Gastrocnemius medialis (tissue), 4 donors: ENCODE measurements at regions not wholly inside any gene's neighbourhood (a gene's known extent, or its start where the extent isn't known, plus 50 kb on each side); places are given as distances from the start of the nearest gene placed in this dataset.

Experiments
- CTCF ChIP-seq, 5 experiments: fragments of 450-650 bp in 3 of 5; fragments of 200-600 bp in 2 of 5; sonication (generic) in 2 of 5; IDR thresholded peaks in 4 of 5; conservative IDR thresholded peaks in 1 of 5; 1 replicate in 4 of 5; 2 replicates in 1 of 5; pipeline ENCODE4 v1.5.1; 2016 to 2019; ENCODE audit warnings: antibody characterized with exemption in 5 of 5, mild to moderate bottlenecking in 3 of 5, moderate library complexity in 3 of 5
- POLR2A ChIP-seq, 2 donors: fragments of 450-650 bp; IDR thresholded peaks; one replicate each; pipeline ENCODE4 v1.6.1; 2017; ENCODE audit warnings: antibody characterized with exemption in 2 of 2, mild to moderate bottlenecking in 2 of 2, moderate library complexity in 2 of 2

- TF ChIP-seq CTCF (IDR thresholded peaks at IDR 0.05 in 4 of 5, conservative IDR thresholded peaks at IDR 0.05 in 1 of 5), result no peak
- TF ChIP-seq POLR2A (IDR thresholded peaks at IDR 0.05), result no peak
Measured at GRCh38 chr15:69749274-69749673, 296.7 kb downstream of the RPLP1 start.
